Left renal cortex interstitium (tissue), 4 donors: ENCODE measurements at regions not wholly inside any gene's neighbourhood (a gene's known extent, or its start where the extent isn't known, plus 50 kb on each side); places are given as distances from the start of the nearest gene placed in this dataset.

Source experiments
- DNase-seq, 4 donors: peaks; one replicate each; pipeline ENCODE4 v3.0.0-alpha.2; 2013; ENCODE audit warnings: low read depth in 4 of 4, low spot score in 2 of 4, missing footprints in 1 of 4

GRCh38 chr2:2823061-2823753, 492.1 kb upstream of the MYT1L start:
- DNase-seq, result no peak

DNA sequence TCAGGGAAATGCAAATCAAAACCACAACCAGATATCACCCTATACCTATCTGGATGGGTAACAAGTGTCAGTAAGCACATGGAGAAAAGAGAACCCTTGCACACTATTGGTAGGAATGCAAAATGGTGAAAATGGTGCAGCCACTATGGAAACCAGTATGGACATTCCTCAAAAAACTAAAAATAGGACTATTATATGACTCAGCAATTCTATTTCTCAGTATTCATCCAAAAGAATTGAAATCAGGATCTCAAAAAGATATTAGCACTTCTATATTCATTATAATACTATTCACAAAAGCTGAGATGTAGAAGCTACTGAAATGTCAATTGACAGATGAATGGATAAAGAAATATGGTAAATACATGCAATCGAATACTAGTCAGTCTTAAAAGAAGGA, 491.1 kb upstream of the MYT1L start:
- no peak for DNase-seq

DNA sequence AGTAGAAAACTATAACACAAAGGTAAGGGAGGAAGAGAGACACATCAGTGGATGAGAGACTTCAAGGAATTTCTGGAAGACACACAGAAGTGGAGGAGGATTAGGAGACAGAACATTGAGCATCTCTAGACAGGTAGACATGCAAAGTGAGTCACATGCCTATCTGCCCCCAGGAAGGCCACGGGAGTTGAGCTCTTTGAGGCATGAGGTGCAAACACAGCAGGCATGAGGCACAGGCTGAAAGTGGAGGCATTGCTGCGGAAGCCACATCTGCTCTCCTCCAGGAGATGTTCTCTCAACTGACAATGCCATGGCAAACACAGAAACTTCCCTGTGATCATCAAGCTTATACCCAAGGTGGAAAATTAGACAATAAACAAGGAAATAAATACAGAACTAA, 481.6 kb upstream of the MYT1L start:
- DNase-seq, result no peak

DNA sequence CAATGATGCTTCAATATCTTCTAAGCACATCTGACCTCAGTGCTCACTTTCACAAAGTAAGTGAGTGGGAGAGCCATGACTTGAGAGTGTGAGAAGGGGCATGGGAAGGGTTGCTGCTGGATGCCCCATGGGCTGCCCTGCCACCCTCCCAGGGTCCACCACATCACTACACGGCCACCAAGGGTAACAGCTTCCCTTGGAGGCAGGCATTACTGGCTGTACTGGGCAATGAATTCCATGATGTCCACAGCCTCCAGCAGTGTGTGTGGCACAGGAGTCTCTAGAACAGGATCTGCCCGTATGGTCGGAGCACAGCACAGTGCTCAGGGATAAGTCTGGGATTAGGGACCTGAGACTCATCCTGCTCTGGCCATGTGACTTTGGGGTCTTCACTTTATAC, 481.0 kb upstream of the MYT1L start:
- DNase-seq, result no peak

- DNase-seq, result no peak
Observed at GRCh38 chr2:2810504-2810903, 479.4 kb upstream of the MYT1L start.

GRCh38 chr2:2809771-2810170, 478.7 kb upstream of the MYT1L start:
- DNase-seq, result no peak

GRCh38 chr2:2808551-2809058, 477.5 kb upstream of the MYT1L start:
- no peak for DNase-seq

DNA sequence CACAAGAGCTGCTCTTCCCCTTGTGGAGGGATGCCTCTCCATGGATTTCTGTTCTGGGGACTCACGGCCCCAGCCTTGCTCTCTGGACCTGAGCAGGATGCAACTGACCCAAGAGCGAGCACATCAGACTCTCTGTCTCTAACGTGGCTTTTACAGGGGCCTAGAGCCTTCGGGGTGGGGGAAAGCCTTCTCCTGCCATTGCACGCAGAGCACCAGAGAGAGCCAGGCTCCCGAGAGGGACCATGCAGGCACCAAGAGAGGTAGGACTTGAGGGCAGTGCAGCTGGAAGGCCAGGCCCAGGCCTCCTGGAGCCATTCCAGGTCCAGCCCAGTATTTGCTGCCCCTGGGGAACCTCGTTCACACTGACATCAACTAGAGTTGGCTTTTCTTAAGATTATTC, 475.6 kb upstream of the MYT1L start:
- DNase-seq, result no peak

GRCh38 chr2:2805263-2805662, 474.2 kb upstream of the MYT1L start:
- no peak for DNase-seq

GRCh38 chr2:2804528-2804927, 473.5 kb upstream of the MYT1L start:
- no peak for DNase-seq

DNA sequence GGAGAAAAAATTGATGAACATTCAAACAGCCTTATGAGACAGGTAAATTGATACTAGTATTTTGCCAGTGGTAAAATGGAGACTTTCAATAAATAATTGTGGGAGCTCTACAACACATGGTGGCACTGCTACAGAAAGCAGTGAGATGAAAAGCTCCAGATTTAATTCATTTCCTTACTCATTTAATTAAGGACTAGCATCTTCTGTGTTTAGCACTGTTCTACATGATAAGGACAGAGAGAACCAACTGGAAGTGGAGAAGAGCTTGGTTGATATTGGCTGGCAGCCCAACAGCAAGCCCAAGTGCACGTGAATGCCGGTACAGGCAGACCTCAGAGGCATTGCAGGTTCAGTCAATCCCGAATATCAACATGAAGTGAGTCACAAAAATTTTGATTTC, 470.4 kb upstream of the MYT1L start:
- DNase-seq, result no peak

DNA sequence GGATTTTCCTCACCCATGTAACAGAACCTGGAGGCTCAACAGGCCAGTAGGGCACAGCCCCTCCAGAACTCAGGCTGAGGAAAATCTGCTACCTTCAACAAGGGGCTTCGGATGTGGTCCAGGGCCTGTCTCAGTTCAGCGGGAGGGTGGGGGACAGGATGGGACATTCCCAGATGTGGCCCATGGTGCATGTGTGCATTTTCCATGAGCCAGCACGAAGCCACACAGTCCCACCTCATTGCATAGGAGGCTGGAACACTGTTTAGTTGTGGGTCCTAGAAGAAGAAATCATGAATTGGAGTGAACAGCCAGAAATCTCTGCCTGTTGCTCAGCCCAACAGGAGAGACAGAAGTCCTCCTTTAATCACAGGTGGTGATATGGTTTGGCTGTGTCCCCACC, 469.6 kb upstream of the MYT1L start:
- no peak for DNase-seq

DNA sequence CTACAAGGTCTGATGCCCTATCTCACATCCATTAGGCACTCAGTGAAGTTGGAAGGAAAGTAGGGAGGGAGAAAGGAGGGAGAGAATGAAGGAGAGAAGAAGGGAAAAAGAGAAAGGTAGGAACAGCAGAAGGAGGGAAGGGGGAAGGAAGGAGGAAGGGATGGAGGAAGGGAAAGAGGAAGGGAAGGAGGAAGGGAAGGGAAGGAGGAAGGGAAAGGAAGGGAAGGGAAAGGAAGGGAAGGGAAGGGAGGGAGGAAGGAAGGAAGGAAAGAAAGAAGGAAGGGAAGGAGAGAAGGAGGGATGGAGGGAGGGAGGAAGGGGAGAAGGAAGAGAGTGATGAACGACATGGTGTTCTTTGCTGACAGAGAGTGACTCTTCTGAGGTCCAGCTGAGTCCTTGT, 468.9 kb upstream of the MYT1L start:
- no peak for DNase-seq

DNA sequence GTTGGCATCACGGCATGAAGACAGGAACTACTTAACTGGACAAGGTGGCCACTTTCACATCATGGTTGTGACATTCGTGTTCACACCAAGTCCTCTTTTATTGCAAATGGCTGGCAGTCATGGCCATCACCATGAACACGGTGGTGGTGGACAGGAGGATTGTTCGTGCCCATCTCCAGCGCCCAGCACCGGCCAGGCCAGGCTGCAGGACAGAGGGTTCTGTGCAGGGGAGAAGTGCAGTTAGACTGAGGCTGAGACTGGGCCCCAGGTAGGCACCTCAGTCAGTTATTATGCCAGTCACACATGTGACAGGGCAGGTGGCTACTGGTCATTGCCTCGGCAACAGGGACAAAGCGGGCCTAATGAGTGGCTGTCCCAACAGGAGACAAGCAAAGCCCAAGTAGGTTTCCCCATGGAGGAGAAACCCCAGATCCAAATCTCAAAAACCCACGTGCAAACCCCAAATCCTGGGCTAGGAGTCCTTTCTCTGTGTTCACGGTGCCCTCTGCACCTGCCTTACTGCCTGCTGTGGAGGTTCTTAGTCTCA, 468.1 kb upstream of the MYT1L start:
- DNase-seq, result no peak

- no peak for DNase-seq
Observed at GRCh38 chr2:2798337-2798736, 467.3 kb upstream of the MYT1L start.

- no peak for DNase-seq
Observed at GRCh38 chr2:2797797-2798196, 466.7 kb upstream of the MYT1L start.

DNA sequence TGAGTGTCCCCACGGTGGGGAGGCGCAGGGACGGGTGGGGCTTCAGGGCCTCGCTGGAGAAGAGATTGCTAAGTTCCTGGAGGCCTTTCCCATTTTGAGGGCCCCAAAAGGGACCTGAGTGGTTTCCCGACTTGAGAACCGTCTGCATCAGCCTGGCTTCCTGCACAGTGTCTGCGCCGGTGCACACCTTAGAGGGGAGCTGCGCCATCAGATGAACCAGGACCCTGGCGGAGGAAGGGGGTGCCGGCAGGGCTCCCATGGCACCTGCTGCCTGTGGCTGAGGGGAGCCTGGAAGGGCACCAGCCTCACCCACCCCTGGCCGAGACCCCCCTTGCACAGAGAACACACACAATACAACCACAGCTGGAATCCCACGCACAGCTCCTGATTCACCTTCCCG, 465.1 kb upstream of the MYT1L start:
- DNase-seq, result no peak

- DNase-seq, result no peak
Observed at GRCh38 chr2:2795438-2796091, 464.5 kb upstream of the MYT1L start.

- no peak for DNase-seq
Observed at GRCh38 chr2:2793925-2794560, 463.0 kb upstream of the MYT1L start.

DNA sequence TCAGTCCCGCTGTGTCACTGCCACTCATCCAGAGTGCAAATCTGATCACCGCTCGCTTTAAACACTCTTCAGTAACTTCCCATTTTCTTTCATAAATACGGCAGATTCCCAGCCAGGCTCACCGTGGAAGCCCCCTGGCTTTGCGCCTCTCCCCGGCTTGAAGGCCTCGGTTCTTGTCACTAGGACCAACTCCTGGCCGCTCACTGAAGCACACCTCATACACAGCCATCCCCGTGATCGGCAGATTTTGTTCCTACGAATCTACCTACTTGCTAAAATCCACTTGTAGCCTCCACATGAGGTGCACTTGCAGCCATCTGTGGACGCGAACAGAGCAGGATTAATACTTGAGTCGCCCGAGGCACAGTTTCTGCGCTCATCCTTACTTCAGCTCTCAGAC, 462.4 kb upstream of the MYT1L start:
- no peak for DNase-seq

DNA sequence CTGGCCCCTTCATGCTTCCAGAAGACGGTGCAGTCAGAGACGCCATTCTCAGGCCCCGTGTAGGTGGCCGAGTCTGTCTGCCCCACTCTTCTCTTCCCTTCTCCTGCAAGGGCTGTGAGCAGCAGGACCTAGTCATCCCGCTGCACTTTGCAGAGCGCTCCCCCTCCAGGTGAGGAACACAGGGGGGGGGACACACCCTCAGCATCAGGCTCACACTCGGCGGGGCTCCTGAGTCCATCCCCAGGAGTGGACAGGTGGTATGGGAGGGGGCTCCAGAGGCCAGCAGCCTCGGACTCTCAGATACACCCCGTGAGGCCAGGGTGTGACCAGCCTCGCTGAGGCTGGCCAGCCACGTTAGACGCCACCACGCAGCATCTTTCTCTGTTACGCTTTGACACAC, 460.5 kb upstream of the MYT1L start:
- DNase-seq, result no peak

- no peak for DNase-seq
Observed at GRCh38 chr2:2791031-2791430, 460.0 kb upstream of the MYT1L start.
